PC-9 (cell line): ENCODE measurements at regions not wholly inside any gene's neighbourhood (a gene's known extent, or its start where the extent isn't known, plus 50 kb on each side); places are given as distances from the start of the nearest gene placed in this dataset.

Experiments used
- BruUV-seq: library from RNA; stranded (reverse); fragments of 400-500 nt; replicated peaks from 2 replicates; lab custom pipeline; 2021; lab: Mats Ljungman, UMichigan
- CTCF ChIA-PET: fragments of 300-600 bp; sonication (Branson Sonifier 250); formaldehyde crosslinking; loops from one replicate; lab custom pipeline; 2022; ENCODE audit warnings: antibody characterized with exemption; lab: Charles Lee
- POLR2A ChIA-PET: fragments of 300-600 bp; sonication (Branson Sonifier 250); formaldehyde crosslinking; loops from one replicate; lab custom pipeline; 2022; ENCODE audit warnings: antibody characterized with exemption; ENCODE audit not compliant: unreplicated experiment; lab: Charles Lee
- DNase-seq, 2 experiments: peaks; one replicate each; pipeline versions ENCODE4 v3.0.0 to v3.0.0-alpha.2; 2015 to 2022; ENCODE audit warnings: mixed read lengths in 1 of 2
- H2AFZ ChIP-seq: fragments of 200-600 bp; sonication (generic); 2 replicates; pipeline ENCODE4 v1.8.1; 2017; ENCODE audit warnings: antibody characterized with exemption
- H3F3A ChIP-seq: fragments of 200-600 bp; sonication (generic); 2 replicates; pipeline ENCODE4 v1.8.1; 2017; ENCODE audit warnings: antibody characterized with exemption, mild to moderate bottlenecking, low read depth; ENCODE audit not compliant: insufficient read depth
- H3K27ac ChIP-seq: fragments of 200-600 bp; sonication (generic); 2 replicates; pipeline ENCODE4 v1.6.1; 2016; ENCODE audit warnings: mixed run types
- H3K27me3 ChIP-seq: fragments of 200-600 bp; sonication (generic); 2 replicates; pipeline ENCODE4 v1.6.1; 2016; ENCODE audit warnings: low read depth, mixed run types; ENCODE audit not compliant: insufficient read depth
- H3K36me3 ChIP-seq: fragments of 200-600 bp; sonication (generic); 2 replicates; pipeline ENCODE4 v1.6.1; 2016; ENCODE audit warnings: low read depth, mixed run types
- H3K4me1 ChIP-seq: fragments of 200-600 bp; sonication (generic); replicated peaks from 2 replicates; pipeline ENCODE4 v1.6.1; 2016; ENCODE audit warnings: mixed run types; ENCODE audit not compliant: insufficient read depth
- H3K4me2 ChIP-seq: fragments of 200-600 bp; sonication (generic); 2 replicates; pipeline ENCODE4 v1.6.1; 2017; ENCODE audit warnings: mixed run types
- H3K4me3 ChIP-seq: fragments of 200-600 bp; sonication (generic); 2 replicates; pipeline ENCODE4 v1.6.1; 2016; ENCODE audit warnings: mixed run types
- H3K79me2 ChIP-seq: fragments of 200-600 bp; sonication (generic); 2 replicates; pipeline ENCODE4 v1.6.1; 2017; ENCODE audit warnings: low read depth, mixed run types
- H3K9me2 ChIP-seq: fragments of 200-600 bp; sonication (generic); 2 replicates; pipeline ENCODE4 v1.8.1; 2017; ENCODE audit warnings: mild to moderate bottlenecking; ENCODE audit not compliant: insufficient read depth
- H3K9me3 ChIP-seq: fragments of 200-600 bp; sonication (generic); 2 replicates; pipeline ENCODE4 v1.8.1; 2016; ENCODE audit warnings: low read depth; ENCODE audit not compliant: insufficient read depth
- H4K20me1 ChIP-seq: fragments of 200-600 bp; sonication (generic); 2 replicates; pipeline ENCODE4 v1.8.1; 2017; ENCODE audit not compliant: insufficient read depth
- CTCF ChIP-seq: fragments of 200-600 bp; sonication (generic); conservative IDR thresholded peaks from 2 replicates; pipeline ENCODE4 v1.6.1; 2017; ENCODE audit warnings: mixed run types, antibody characterized with exemption, mild to moderate bottlenecking, moderate library complexity
- EZH2 ChIP-seq: fragments of 200-600 bp; sonication (generic); IDR thresholded peaks from 2 replicates; pipeline ENCODE4 v1.8.0; 2017; ENCODE audit warnings: antibody characterized with exemption, low read depth
- intact Hi-C: fragments of 100-400 bp; cut with micrococcal nuclease; formaldehyde crosslinking; loops from one replicate; pipeline ENCODE4 v1.10.0; 2022; ENCODE audit not compliant: unreplicated experiment

GRCh38 chr13:68759617-68760016 is 1348.0 kb upstream of the ATXN8OS start:
- H3F3A ChIP-seq = no peaks in the 10 kb centered on the region

GRCh38 chr13:68749796-68750195 is 1357.8 kb upstream of the ATXN8OS start:
- no peak overlapping the region for H3K4me2 ChIP-seq
- intact Hi-C loops = no loop called here
- H3F3A ChIP-seq = no peaks in the 10 kb centered on the region
- no peaks in the 10 kb centered on the region for H4K20me1 ChIP-seq
- ChIA-PET POLR2A (no interaction called here), CTCF (no interaction called here)
- no peaks in the 10 kb centered on the region for H3K27me3 ChIP-seq
- H3K9me2 ChIP-seq = no peaks in the 10 kb centered on the region
- TF ChIP-seq CTCF (no peak), EZH2 (no peak)
- BruUV-seq = no TSS peak
- H2AFZ ChIP-seq = no peak overlapping the region
- H3K4me3 ChIP-seq = no peak overlapping the region
- H3K36me3 ChIP-seq = no peaks in the 10 kb centered on the region
- no peaks in the 10 kb centered on the region for H3K9me3 ChIP-seq
- H3K27ac ChIP-seq = no peak overlapping the region
- no peaks in the 10 kb centered on the region for H3K4me1 ChIP-seq
- H3K79me2 ChIP-seq = no peaks in the 10 kb centered on the region
- DNase-seq = no peak

More at GRCh38 chr13:68759617-68760016, 1348.0 kb upstream of the ATXN8OS start:
- H3K27me3 ChIP-seq = no peaks in the 10 kb centered on the region
- intact Hi-C loops = no loop called here
- TF ChIP-seq EZH2 = no peak
- no peak for TF ChIP-seq CTCF
- no peak overlapping the region for H3K4me2 ChIP-seq
- no peaks in the 10 kb centered on the region for H3K9me3 ChIP-seq
- no peaks in the 10 kb centered on the region for H4K20me1 ChIP-seq
- no peaks in the 10 kb centered on the region for H3K4me1 ChIP-seq
- no peak overlapping the region for H2AFZ ChIP-seq
- H3K27ac ChIP-seq = no peak overlapping the region
- ChIA-PET CTCF (no interaction called here), POLR2A (no interaction called here)
- no TSS peak for BruUV-seq
- H3K79me2 ChIP-seq = no peaks in the 10 kb centered on the region
- no peak overlapping the region for H3K4me3 ChIP-seq
- H3K9me2 ChIP-seq = no peaks in the 10 kb centered on the region
- no peaks in the 10 kb centered on the region for H3K36me3 ChIP-seq
- DNase-seq = no peak

GRCh38 chr13:68748038-68748437 is 1359.6 kb upstream of the ATXN8OS start:
- no TSS peak for BruUV-seq
- no peaks in the 10 kb centered on the region for H3K36me3 ChIP-seq

More at GRCh38 chr13:68748038-68748437, 1359.6 kb upstream of the ATXN8OS start:
- POLR2A ChIA-PET = no interaction called here
- Histone ChIP-seq H3K4me3 (no peak overlapping the region), H3K9me2 (no peaks in the 10 kb centered on the region; the same call in 1 of the 2 replicates), H3K79me2 (no peaks in the 10 kb centered on the region), H3K27ac (no peak overlapping the region), H2AFZ (no peak overlapping the region), H4K20me1 (no peaks in the 10 kb centered on the region), H3K9me3 (no peaks in the 10 kb centered on the region), H3K27me3 (no peaks in the 10 kb centered on the region), H3F3A (no peaks in the 10 kb centered on the region), H3K4me2 (no peak overlapping the region), H3K4me1 (no peaks in the 10 kb centered on the region)
- CTCF ChIA-PET = no interaction called here
- intact Hi-C loops = no loop called here
- TF ChIP-seq CTCF (no peak), EZH2 (no peak)
- no peak for DNase-seq
